ENCODE measurements at regions not wholly inside any gene's neighbourhood (a gene's known extent, or its start where the extent isn't known, plus 50 kb on each side); places are given as distances from the start of the nearest gene placed in this dataset.

DNA sequence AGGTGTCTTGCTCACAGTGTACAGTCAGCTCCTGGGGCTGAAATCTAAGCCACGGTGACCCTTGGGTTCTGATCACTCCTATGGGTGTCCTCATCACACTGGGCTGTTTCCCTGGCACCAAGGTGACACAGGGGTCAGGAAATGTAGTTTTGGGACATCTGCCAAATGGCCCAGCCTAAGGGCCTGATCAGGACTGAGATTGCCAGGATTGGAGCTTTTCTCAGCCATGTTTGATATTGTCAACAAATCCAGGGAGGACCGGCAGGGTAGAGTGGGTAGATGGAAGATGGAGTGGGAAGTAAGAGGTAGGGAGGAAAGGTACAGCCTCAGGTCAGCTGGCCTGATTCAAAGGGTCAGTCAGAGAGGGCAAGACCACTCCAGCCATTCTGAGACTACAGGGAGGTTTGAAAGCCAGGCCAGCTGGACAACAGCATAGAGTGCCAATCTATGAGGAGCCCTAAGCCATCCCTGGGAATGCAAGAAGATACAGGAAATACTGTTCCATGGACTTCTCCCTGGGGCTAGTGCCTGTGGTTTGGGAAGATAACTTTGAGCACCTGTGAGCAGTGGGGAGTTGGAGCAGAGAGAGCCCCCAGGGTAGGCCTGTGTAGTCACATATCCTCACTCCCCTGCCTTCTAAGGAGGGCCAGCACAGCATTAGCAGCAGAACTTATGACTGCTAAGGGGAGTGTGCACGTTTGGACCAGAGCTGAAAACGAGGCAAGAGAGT is 377.3 kb upstream of the ZMIZ1 start:
- TF ChIP-seq EZH2 (IDR thresholded peaks at IDR 0.05; ENCODE audit: low read length, missing control alignments) (no peak), CTCF (conservative IDR thresholded peaks at IDR 0.05 in 1 of 2, IDR thresholded peaks at IDR 0.05 in 1 of 2; ENCODE audit: low read depth in 1 of 2, low read length in 2 of 2) (no peak)
